PC-3 (cell line): ENCODE measurements at regions not wholly inside any gene's neighbourhood (a gene's known extent, or its start where the extent isn't known, plus 50 kb on each side); places are given as distances from the start of the nearest gene placed in this dataset.

ENCODE experiments used
- EZH2 ChIP-seq: fragments of 300-600 bp; sonication (generic); IDR thresholded peaks from one replicate; pipeline ENCODE4 v1.6.1; 2017; ENCODE audit warnings: antibody characterized with exemption, mild to moderate bottlenecking, low read length; ENCODE audit not compliant: unreplicated experiment
- EZH2phosphoT487 ChIP-seq: fragments of 300-600 bp; sonication (generic); IDR thresholded peaks from 2 replicates; pipeline ENCODE4 v1.6.1; 2018; ENCODE audit warnings: mild to moderate bottlenecking, antibody characterized with exemption, low read length, borderline replicate concordance
- TF ChIP-seq, protein P1 (sequence below): fragments of 300-600 bp; sonication (generic); conservative IDR thresholded peaks from 2 replicates; pipeline ENCODE4 v1.5.1; 2017; ENCODE audit warnings: antibody characterized with exemption, low read depth, mild to moderate bottlenecking, low read length

DNA sequence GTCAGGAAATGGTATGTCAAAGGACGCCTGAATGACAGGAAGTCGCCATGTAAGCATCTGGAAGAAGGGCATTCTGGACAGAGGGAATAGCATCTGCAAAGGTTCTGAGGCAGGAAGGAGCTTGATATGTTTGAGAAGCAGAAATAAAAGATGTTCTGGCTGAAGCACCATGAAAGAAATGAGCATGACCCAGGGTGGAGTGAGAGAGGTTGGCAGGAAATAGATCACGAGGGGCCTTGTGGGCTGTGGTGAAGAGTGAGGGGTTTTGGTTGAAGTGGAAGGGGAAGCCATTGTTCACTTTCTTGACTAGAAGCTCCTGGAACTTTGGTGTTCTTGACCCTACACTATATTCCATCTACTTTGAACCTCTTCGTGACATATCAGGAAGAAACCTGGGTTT lies 99.4 kb upstream of the PARP11 start:
- TF ChIP-seq, protein P1, sequence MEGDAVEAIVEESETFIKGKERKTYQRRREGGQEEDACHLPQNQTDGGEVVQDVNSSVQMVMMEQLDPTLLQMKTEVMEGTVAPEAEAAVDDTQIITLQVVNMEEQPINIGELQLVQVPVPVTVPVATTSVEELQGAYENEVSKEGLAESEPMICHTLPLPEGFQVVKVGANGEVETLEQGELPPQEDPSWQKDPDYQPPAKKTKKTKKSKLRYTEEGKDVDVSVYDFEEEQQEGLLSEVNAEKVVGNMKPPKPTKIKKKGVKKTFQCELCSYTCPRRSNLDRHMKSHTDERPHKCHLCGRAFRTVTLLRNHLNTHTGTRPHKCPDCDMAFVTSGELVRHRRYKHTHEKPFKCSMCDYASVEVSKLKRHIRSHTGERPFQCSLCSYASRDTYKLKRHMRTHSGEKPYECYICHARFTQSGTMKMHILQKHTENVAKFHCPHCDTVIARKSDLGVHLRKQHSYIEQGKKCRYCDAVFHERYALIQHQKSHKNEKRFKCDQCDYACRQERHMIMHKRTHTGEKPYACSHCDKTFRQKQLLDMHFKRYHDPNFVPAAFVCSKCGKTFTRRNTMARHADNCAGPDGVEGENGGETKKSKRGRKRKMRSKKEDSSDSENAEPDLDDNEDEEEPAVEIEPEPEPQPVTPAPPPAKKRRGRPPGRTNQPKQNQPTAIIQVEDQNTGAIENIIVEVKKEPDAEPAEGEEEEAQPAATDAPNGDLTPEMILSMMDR, result no peak
- TF ChIP-seq EZH2 (no peak), EZH2phosphoT487 (no peak)
